ENCODE measurements at regions not wholly inside any gene's neighbourhood (a gene's known extent, or its start where the extent isn't known, plus 50 kb on each side); places are given as distances from the start of the nearest gene placed in this dataset.

DNA sequence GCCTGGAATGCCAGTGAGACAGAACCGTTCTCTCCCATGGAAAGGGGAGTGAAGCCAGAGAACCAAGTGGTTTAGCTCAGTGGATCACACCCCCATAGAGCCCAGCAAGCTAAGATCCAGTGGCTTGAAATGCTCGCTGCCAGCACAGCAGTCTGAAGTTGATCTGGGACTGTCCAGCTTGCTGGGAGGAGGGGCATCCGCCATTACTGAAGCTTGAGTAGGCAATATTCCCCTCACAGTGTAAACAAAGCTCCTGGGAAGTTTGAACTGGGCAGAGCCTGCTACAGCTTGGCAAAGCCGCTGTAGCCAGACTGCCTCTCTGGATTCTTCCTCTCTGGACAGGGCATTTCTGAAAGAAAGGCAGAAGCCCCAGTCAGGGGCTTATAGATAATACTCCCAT is 374.3 kb upstream of the DCN start:
- POLR2A ChIA-PET (ENCODE audit: unreplicated experiment): no interaction called here
- H3K27me3 ChIP-seq (ENCODE audit: low read length): no peaks in the 10 kb centered on the region
- intact Hi-C loops (cut with micrococcal nuclease): no loop called here

DNA sequence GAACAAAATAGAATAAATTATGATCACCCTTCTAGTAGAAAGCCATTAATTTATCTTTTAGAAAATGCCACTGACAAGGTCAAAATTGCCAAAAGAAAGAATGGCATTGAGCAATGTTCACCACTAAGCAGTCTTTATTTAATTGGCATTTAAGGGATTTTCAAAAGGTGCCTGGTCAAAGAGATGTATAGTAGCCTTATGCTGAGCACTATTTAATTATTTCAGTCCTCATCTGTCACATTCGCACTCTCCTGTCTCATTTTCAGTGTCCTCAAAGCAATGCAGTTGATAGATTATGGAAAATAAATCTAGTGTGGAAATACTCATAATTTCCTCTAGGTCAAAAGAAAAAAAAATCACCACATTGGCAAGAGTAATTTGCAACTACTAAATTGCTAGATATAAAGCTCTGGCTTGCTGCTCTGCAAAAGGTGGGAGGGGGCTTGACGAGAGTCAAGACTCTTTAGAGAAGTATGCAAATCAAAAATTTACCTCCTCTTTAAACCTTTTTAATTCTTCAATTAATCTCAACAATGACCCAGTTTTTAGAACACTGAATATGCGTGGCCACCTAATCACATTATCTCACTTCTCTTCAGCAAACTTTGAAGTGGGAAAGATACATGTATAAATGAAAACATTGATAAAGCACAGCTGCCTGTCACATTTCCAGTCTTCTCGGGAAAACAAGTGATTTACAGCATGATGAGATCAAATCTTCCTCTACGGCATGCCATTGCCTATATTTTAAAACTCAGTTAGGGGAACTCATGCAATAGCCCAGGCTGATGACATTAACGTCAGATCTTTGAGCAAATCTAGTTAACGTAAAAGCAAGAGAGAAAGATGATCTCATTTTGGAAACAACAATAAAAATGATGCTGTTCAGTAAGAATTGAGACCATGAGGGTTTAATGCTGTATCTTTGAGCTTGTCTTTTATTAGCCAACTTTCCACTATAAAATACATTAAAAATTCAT is 373.1 kb upstream of the DCN start:
- intact Hi-C loops (cut with micrococcal nuclease): no loop called here
- no TSS peak for BruUV-seq (replicated peaks)
- no peak overlapping the region for H3K4me3 ChIP-seq (ENCODE audit: low read length)
- ATAC-seq: no peak
- DNase-seq: no peak
- no peaks in the 10 kb centered on the region for H3K9me2 ChIP-seq (replicated peaks; ENCODE audit: low read length)
- no peak overlapping the region for H3K4me2 ChIP-seq (ENCODE audit: low read length)
- H3F3A ChIP-seq (ENCODE audit: low read length, unreplicated experiment): no peaks in the 10 kb centered on the region
- no peaks in the 10 kb centered on the region for H3K9me3 ChIP-seq (ENCODE audit: low read length)
- POLR2A ChIA-PET (ENCODE audit: unreplicated experiment): no interaction called here
- no peaks in the 10 kb centered on the region for H3K79me2 ChIP-seq (ENCODE audit: low read length)
- H3K9ac ChIP-seq (ENCODE audit: low read length): no peak overlapping the region
- H4K20me1 ChIP-seq (ENCODE audit: low read length): no peaks in the 10 kb centered on the region
- H3K36me3 ChIP-seq (ENCODE audit: low read depth, low read length): no peaks in the 10 kb centered on the region
- no peaks in the 10 kb centered on the region for H3K4me1 ChIP-seq (ENCODE audit: insufficient read depth, low read length)
- no peak overlapping the region for H2AFZ ChIP-seq (ENCODE audit: low read length)
- no peak overlapping the region for H3K27ac ChIP-seq (ENCODE audit: low read length)
- TF ChIP-seq EZH2phosphoT487 (IDR thresholded peaks at IDR 0.05; ENCODE audit: borderline replicate concordance, low read length) (no peak), EZH2 (IDR thresholded peaks at IDR 0.05; ENCODE audit: low read length, unreplicated experiment) (no peak)
- TF ChIP-seq, protein P1, sequence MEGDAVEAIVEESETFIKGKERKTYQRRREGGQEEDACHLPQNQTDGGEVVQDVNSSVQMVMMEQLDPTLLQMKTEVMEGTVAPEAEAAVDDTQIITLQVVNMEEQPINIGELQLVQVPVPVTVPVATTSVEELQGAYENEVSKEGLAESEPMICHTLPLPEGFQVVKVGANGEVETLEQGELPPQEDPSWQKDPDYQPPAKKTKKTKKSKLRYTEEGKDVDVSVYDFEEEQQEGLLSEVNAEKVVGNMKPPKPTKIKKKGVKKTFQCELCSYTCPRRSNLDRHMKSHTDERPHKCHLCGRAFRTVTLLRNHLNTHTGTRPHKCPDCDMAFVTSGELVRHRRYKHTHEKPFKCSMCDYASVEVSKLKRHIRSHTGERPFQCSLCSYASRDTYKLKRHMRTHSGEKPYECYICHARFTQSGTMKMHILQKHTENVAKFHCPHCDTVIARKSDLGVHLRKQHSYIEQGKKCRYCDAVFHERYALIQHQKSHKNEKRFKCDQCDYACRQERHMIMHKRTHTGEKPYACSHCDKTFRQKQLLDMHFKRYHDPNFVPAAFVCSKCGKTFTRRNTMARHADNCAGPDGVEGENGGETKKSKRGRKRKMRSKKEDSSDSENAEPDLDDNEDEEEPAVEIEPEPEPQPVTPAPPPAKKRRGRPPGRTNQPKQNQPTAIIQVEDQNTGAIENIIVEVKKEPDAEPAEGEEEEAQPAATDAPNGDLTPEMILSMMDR (conservative IDR thresholded peaks at IDR 0.05; ENCODE audit: low read depth, low read length): no peak
- CTCF ChIA-PET: no interaction called here
- no peaks in the 10 kb centered on the region for H3K27me3 ChIP-seq (ENCODE audit: low read length)

More for the DNA sequence above, 374.3 kb upstream of the DCN start:
- H3K9me2 ChIP-seq (replicated peaks; ENCODE audit: low read length): no peaks in the 10 kb centered on the region
- no peaks in the 10 kb centered on the region for H3K9me3 ChIP-seq (ENCODE audit: low read length)
- H3F3A ChIP-seq (ENCODE audit: low read length, unreplicated experiment): no peaks in the 10 kb centered on the region
- H4K20me1 ChIP-seq (ENCODE audit: low read length): no peaks in the 10 kb centered on the region
- no peaks in the 10 kb centered on the region for H3K36me3 ChIP-seq (ENCODE audit: low read depth, low read length)
- no peak for DNase-seq
- no peak overlapping the region for H2AFZ ChIP-seq (ENCODE audit: low read length)
- no TSS peak for BruUV-seq (replicated peaks)
- no peak overlapping the region for H3K4me3 ChIP-seq (ENCODE audit: low read length)
- ATAC-seq: no peak
- H3K9ac ChIP-seq (ENCODE audit: low read length): no peak overlapping the region
- no peak for TF ChIP-seq EZH2phosphoT487 (IDR thresholded peaks at IDR 0.05; ENCODE audit: borderline replicate concordance, low read length)
- TF ChIP-seq, protein P1 (conservative IDR thresholded peaks at IDR 0.05; ENCODE audit: low read depth, low read length): no peak
- no peak for TF ChIP-seq EZH2 (IDR thresholded peaks at IDR 0.05; ENCODE audit: low read length, unreplicated experiment)
- CTCF ChIA-PET: no interaction called here
- no peak overlapping the region for H3K27ac ChIP-seq (ENCODE audit: low read length)
- no peaks in the 10 kb centered on the region for H3K4me1 ChIP-seq (ENCODE audit: insufficient read depth, low read length)
- no peaks in the 10 kb centered on the region for H3K79me2 ChIP-seq (ENCODE audit: low read length)
- H3K4me2 ChIP-seq (ENCODE audit: low read length): no peak overlapping the region

GRCh38 chr12:91551927-91552326 is 369.3 kb upstream of the DCN start:
- intact Hi-C loops (cut with micrococcal nuclease): no loop called here
- Histone ChIP-seq H3K27me3 (ENCODE audit: low read length) (no peaks in the 10 kb centered on the region), H3K4me2 (ENCODE audit: low read length) (no peak overlapping the region), H3K9ac (ENCODE audit: low read length) (no peak overlapping the region), H3F3A (ENCODE audit: low read length, unreplicated experiment) (no peaks in the 10 kb centered on the region), H3K36me3 (ENCODE audit: low read depth, low read length) (no peaks in the 10 kb centered on the region), H3K27ac (ENCODE audit: low read length) (no peak overlapping the region), H3K9me2 (replicated peaks; ENCODE audit: low read length) (no peaks in the 10 kb centered on the region), H4K20me1 (ENCODE audit: low read length) (no peaks in the 10 kb centered on the region), H3K4me1 (ENCODE audit: insufficient read depth, low read length) (no peaks in the 10 kb centered on the region), H3K79me2 (ENCODE audit: low read length) (no peaks in the 10 kb centered on the region), H3K9me3 (ENCODE audit: low read length) (no peaks in the 10 kb centered on the region), H3K4me3 (ENCODE audit: low read length) (no peak overlapping the region), H2AFZ (ENCODE audit: low read length) (no peak overlapping the region)
- ATAC-seq: no peak
- CTCF ChIA-PET: no interaction called here
- TF ChIP-seq, protein P1 (conservative IDR thresholded peaks at IDR 0.05; ENCODE audit: low read depth, low read length): no peak
- TF ChIP-seq EZH2 (IDR thresholded peaks at IDR 0.05; ENCODE audit: low read length, unreplicated experiment) (no peak), EZH2phosphoT487 (IDR thresholded peaks at IDR 0.05; ENCODE audit: borderline replicate concordance, low read length) (no peak)
- DNase-seq: no peak
- POLR2A ChIA-PET (ENCODE audit: unreplicated experiment): no interaction called here
- BruUV-seq (replicated peaks): no TSS peak

Measured in PC-3 (cell line).